AG04450 (cell line): ENCODE measurements at regions not wholly inside any gene's neighbourhood (a gene's known extent, or its start where the extent isn't known, plus 50 kb on each side); places are given as distances from the start of the nearest gene placed in this dataset.

Experiments used
- CTCF ChIA-PET: fragments of 300-600, 350-600 bp; formaldehyde crosslinking; extraction: SDS; loops from one replicate; lab custom pipeline; 2022; ENCODE audit warnings: antibody characterized with exemption, inconsistent platforms; lab: Charles Lee
- POLR2A ChIA-PET: fragments of 350-600 bp; formaldehyde crosslinking; extraction: SDS; loops from one replicate; lab custom pipeline; 2021; ENCODE audit warnings: antibody characterized with exemption, inconsistent platforms; lab: Yijun Ruan, JAX
- DNase-seq: peaks from one replicate; pipeline ENCODE4 v3.0.0-alpha.2; 2011; ENCODE audit warnings: low read depth, low spot score
- H3K27ac ChIP-seq: one replicate; pipeline ENCODE4 v1.5.1; 2012; ENCODE audit warnings: low read depth, low read length, control low read depth
- H3K27me3 ChIP-seq: one replicate; pipeline ENCODE4 v1.6.0; 2012; ENCODE audit warnings: low read length; ENCODE audit not compliant: control insufficient read depth, insufficient read depth
- H3K4me3 ChIP-seq: 2 replicates; pipeline ENCODE4 v1.5.1; 2011; ENCODE audit warnings: mild to moderate bottlenecking, low read depth, low read length, control low read depth
- H3K9me3 ChIP-seq: 2 replicates; pipeline ENCODE4 v1.5.1; 2012; ENCODE audit warnings: low read length; ENCODE audit not compliant: control insufficient read depth, insufficient read depth
- TF ChIP-seq, protein P1 (sequence below): IDR thresholded peaks from 2 replicates; pipeline ENCODE4 v1.5.1; 2011; ENCODE audit warnings: low read depth, low read length, control low read depth, inconsistent platforms

DNA sequence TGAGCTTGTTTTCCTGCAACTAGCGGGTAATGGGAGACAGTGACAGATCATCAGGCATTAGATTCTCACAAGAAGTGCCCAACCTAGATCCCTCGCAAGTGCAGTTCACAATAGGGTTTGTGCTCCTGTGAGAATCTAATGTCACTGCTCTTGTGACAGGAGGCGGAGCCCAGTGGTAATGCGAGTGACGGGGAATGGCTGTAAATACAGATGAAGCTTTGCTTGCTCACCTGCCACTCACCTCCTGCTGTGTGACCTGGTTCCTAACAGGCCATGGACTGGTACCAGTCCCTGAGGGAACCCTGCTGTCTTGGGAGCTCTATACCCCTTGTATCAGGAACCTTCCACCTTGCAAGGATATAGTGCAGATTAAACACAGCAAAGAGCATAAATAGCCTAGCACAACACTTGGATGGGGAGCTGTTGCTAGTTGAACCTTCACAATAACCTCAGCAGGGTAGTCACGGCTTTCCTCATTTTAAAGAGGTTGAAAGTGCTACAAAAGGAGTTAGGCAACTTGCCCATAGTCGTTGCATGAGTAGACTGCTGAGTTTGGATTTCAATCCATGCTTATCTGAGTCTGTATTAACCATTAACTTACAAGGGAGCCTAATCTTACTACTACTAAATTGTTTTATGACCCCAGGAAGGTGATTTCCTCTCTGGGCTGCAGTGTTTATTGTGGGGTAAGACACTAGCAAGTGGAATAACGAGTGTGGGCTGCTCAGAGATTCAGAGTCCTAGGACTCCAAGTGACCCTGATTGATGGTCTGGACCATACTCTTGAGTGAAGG is 156.6 kb upstream of the ZFHX3 start:
- DNase-seq = no peak
- TF ChIP-seq, protein P1, sequence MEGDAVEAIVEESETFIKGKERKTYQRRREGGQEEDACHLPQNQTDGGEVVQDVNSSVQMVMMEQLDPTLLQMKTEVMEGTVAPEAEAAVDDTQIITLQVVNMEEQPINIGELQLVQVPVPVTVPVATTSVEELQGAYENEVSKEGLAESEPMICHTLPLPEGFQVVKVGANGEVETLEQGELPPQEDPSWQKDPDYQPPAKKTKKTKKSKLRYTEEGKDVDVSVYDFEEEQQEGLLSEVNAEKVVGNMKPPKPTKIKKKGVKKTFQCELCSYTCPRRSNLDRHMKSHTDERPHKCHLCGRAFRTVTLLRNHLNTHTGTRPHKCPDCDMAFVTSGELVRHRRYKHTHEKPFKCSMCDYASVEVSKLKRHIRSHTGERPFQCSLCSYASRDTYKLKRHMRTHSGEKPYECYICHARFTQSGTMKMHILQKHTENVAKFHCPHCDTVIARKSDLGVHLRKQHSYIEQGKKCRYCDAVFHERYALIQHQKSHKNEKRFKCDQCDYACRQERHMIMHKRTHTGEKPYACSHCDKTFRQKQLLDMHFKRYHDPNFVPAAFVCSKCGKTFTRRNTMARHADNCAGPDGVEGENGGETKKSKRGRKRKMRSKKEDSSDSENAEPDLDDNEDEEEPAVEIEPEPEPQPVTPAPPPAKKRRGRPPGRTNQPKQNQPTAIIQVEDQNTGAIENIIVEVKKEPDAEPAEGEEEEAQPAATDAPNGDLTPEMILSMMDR = no peak

DNA sequence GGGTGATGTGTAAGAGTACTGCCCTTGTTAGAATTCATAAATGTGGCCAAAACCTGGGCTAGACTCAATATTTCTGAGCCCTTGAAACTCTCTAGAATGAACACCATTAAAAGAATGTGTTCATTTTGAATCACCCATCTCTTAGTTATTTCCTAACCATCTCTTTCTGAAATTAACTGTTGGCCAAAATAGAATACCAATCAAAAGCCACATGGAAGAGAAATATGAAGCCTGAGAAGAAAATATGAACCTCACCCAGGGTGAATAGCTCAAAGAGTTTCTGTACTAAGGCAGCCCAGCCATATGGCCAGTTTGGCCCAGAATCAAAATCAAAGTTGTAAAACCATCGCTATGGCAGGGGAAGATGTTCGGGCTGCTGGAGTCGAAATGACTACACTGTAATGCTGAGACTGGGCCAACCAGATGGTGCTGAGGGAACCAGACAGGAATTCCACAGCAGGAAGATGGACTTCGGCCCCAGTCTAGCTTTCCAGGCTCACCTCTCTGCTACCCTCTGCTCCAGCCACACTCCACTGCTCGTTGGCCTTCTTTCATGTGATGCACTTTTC is 154.3 kb upstream of the ZFHX3 start:
- Histone ChIP-seq H3K27ac (peak overlapping the region; percentile 72), H3K27me3 (no peaks in the 10 kb centered on the region), H3K4me3 (no peak overlapping the region), H3K9me3 (no peaks in the 10 kb centered on the region)
- POLR2A ChIA-PET = interaction anchor here (0.6 to 1.3 kb wide), 5 partner anchors 12 to 170 kb away, joined by 3 to 10 read pairs (median 4); no protein-coding TSS in a partner anchor
- CTCF ChIA-PET = interaction anchor here (0.5 to 2.3 kb wide), 5 partner anchors 10 to 370 kb away, joined by 3 to 11 read pairs (median 9); no protein-coding TSS in a partner anchor
- TF ChIP-seq, protein P1 = no peak
- peak; percentile 93 for DNase-seq

More for the DNA sequence above, 156.6 kb upstream of the ZFHX3 start:
- H3K27ac ChIP-seq = no peak overlapping the region
- no peak overlapping the region for H3K4me3 ChIP-seq
- ChIA-PET POLR2A (no interaction called here), CTCF (interaction anchor here (0.9 kb wide), 1 partner anchor 90 kb away, joined by 3 read pairs; no protein-coding TSS in a partner anchor)
- H3K27me3 ChIP-seq = no peaks in the 10 kb centered on the region
- peaks cover 2% of the 10 kb centered on the region; the same call in 1 of the 2 replicates for H3K9me3 ChIP-seq

DNA sequence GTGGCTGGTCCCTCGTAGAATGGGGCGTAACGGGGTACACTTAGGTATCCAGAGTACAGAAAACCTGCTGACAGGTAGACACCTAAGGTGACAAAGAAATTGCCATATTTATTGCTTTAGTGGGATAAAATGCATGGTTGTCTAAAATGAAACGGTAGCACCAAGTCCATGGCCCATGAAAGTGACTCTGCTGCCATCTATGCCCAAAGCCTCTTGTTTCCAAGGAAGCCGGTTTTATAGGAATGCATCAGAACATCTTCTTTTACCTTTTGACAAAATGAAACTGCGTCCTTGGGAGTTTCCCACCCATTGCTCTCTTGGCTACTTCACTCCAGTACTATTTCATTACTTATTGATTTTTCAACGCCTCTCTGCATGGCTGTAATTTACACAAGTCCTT is 151.3 kb upstream of the ZFHX3 start:
- TF ChIP-seq, protein P1 = no peak
- Histone ChIP-seq H3K27me3 (no peaks in the 10 kb centered on the region), H3K9me3 (no peaks in the 10 kb centered on the region), H3K4me3 (no peak overlapping the region), H3K27ac (no peak overlapping the region)
- ChIA-PET CTCF (interaction anchor here (1.0 kb wide), 1 partner anchor 366 kb away, joined by 10 read pairs; no protein-coding TSS in a partner anchor), POLR2A (no interaction called here)
- DNase-seq = no peak

DNA sequence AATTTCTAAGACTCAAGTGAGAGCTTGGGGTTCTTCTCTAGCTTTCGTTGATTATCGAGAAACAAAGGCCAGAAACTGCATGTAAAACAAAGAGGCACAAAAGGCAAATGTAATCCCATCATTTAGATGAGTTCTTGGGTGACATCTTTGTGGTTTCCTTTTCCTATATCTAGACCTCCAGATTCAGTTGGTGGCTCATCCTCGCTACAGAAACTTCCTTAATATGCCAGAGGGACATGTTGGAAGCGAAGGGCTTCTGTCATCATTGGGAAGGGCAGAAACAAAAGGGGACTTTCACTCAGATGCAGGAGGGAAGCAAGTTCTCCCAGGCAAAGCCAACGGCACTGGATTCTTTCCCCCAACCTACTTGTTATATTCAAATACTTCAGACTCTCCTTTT is 150.6 kb upstream of the ZFHX3 start:
- ChIA-PET POLR2A (no interaction called here), CTCF (interaction anchor here (0.6 to 1.0 kb wide), 3 partner anchors 304 to 366 kb away, joined by 3 to 10 read pairs (median 4); no protein-coding TSS in a partner anchor)
- TF ChIP-seq, protein P1 = no peak

DNA sequence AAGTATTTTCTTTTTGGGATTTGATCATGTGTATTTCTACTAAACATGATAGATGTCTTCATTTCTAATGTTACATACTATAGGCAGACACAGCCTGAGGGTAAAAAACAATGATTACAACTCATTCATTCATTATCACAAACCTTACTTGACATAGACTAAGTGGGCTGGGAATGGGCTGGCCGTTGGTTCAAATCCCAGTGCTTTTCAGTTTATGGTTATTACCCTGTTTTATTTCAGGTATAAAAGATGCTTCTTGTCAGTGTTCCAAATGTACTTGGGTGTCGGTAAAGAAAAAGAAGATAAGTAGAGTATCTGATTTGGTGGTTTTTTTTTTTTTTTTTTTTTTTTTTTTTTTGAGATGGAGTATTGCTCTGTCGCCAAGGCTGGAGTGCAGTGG is 149.7 kb upstream of the ZFHX3 start:
- POLR2A ChIA-PET = no interaction called here
- Histone ChIP-seq H3K4me3 (no peak overlapping the region), H3K27ac (no peak overlapping the region), H3K27me3 (no peaks in the 10 kb centered on the region), H3K9me3 (no peaks in the 10 kb centered on the region)
- TF ChIP-seq, protein P1 = no peak
- CTCF ChIA-PET = no interaction called here
- no peak for DNase-seq

More for the DNA sequence above, 150.6 kb upstream of the ZFHX3 start:
- no peak for DNase-seq
- Histone ChIP-seq H3K27ac (no peak overlapping the region), H3K27me3 (no peaks in the 10 kb centered on the region), H3K9me3 (no peaks in the 10 kb centered on the region), H3K4me3 (no peak overlapping the region)
